Transverse colon (tissue), 3 donors: ENCODE measurements at regions not wholly inside any gene's neighbourhood (a gene's known extent, or its start where the extent isn't known, plus 50 kb on each side); places are given as distances from the start of the nearest gene placed in this dataset.

Experiments
- POLR2A ChIP-seq: fragments of 450-650 bp; IDR thresholded peaks from one replicate; pipeline ENCODE4 v1.6.1; 2016; ENCODE audit warnings: antibody characterized with exemption, mild to moderate bottlenecking, moderate library complexity
- TF ChIP-seq, protein P1 (sequence below), 5 experiments: fragments of 200-600 bp in 3 of 5; fragments of 450-650 bp in 2 of 5; sonication (generic) in 3 of 5; IDR thresholded peaks; 1 replicate in 2 of 5; 2 replicates in 3 of 5; pipeline ENCODE4 v1.5.1; 2016 to 2017; ENCODE audit warnings: antibody characterized with exemption in 5 of 5, inconsistent platforms in 3 of 5, mild to moderate bottlenecking in 2 of 5, moderate library complexity in 1 of 5

DNA sequence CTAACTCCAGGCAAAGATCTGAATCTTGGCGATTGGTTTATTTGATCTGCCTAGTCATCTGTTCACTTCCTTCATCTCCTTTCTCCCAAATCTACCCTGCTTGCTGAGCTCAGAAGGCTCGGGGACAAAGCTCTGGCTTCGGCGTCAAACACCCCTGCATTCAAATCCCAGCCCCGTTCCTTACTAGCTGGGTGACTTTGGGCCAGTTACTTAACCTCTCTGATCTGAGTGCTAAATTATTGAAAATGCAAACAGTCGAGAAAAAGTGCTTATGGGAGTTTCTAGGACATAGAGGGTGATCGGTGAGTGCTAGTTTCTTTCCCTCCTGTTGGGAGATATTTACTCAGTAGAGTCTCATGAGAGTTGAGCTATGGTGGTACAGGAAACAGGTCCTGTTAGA, 121.2 kb upstream of the RFLNA start:
- TF ChIP-seq, protein P1, sequence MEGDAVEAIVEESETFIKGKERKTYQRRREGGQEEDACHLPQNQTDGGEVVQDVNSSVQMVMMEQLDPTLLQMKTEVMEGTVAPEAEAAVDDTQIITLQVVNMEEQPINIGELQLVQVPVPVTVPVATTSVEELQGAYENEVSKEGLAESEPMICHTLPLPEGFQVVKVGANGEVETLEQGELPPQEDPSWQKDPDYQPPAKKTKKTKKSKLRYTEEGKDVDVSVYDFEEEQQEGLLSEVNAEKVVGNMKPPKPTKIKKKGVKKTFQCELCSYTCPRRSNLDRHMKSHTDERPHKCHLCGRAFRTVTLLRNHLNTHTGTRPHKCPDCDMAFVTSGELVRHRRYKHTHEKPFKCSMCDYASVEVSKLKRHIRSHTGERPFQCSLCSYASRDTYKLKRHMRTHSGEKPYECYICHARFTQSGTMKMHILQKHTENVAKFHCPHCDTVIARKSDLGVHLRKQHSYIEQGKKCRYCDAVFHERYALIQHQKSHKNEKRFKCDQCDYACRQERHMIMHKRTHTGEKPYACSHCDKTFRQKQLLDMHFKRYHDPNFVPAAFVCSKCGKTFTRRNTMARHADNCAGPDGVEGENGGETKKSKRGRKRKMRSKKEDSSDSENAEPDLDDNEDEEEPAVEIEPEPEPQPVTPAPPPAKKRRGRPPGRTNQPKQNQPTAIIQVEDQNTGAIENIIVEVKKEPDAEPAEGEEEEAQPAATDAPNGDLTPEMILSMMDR (IDR thresholded peaks at IDR 0.05): no peak
- TF ChIP-seq POLR2A: no peak
